Fibroblast of skin of right quadriceps (primary cell): ENCODE measurements at regions not wholly inside any gene's neighbourhood (a gene's known extent, or its start where the extent isn't known, plus 50 kb on each side); places are given as distances from the start of the nearest gene placed in this dataset.
"Not testable (repeated sequence)": the region's sequence is repeated elsewhere in the genome, so short reads cannot be mapped to it uniquely, and the experiment has no call there.

ENCODE experiments used
- DNase-seq: peaks from one replicate; pipeline ENCODE4 v3.0.0-alpha.2; 2013

GRCh38 chr12:88313554-88313953, 171.4 kb downstream of the TMTC3 start:
- no peak for DNase-seq

GRCh38 chr12:88314706-88315105, 172.6 kb downstream of the TMTC3 start:
- no peak for DNase-seq

GRCh38 chr12:88318726-88319125, 176.6 kb downstream of the TMTC3 start:
- no peak for DNase-seq

GRCh38 chr12:88325076-88325815, 183.1 kb downstream of the TMTC3 start:
- peak; percentile 95 for DNase-seq

GRCh38 chr12:88325816-88326189, 183.7 kb downstream of the TMTC3 start:
- DNase-seq, result no peak

- no peak for DNase-seq
Observed at GRCh38 chr12:88327276-88327675, 185.2 kb downstream of the TMTC3 start.

- DNase-seq, result no peak
Observed at GRCh38 chr12:88328090-88328489, 186.0 kb downstream of the TMTC3 start.

GRCh38 chr12:88329833-88330232, 187.7 kb downstream of the TMTC3 start:
- no peak for DNase-seq

- DNase-seq, result peak; percentile 42
Observed at GRCh38 chr12:88334271-88334670, 192.2 kb downstream of the TMTC3 start.

- DNase-seq, result peak; percentile 46
Observed at GRCh38 chr12:88336076-88336739, 194.1 kb downstream of the TMTC3 start.

- DNase-seq, result peak; percentile 25
Observed at GRCh38 chr12:88338486-88338885, 196.4 kb downstream of the TMTC3 start.

- DNase-seq, result peak; percentile 85
Observed at GRCh38 chr12:88339254-88339949, 197.3 kb downstream of the TMTC3 start.

- DNase-seq, result peak; percentile 37
Observed at GRCh38 chr12:88339966-88340365, 197.9 kb downstream of the TMTC3 start.

GRCh38 chr12:88342251-88342806, 200.2 kb downstream of the TMTC3 start:
- DNase-seq, result no peak

GRCh38 chr12:88351146-88351545, 209.0 kb downstream of the TMTC3 start:
- peak; percentile 27 for DNase-seq

GRCh38 chr12:88354691-88355090, 212.6 kb downstream of the TMTC3 start:
- no peak for DNase-seq

GRCh38 chr12:88360343-88360742, 218.2 kb downstream of the TMTC3 start:
- no peak for DNase-seq

GRCh38 chr12:88361493-88361892, 218.8 kb downstream of the KITLG start:
- peak; percentile 37 for DNase-seq

- peak; percentile 44 for DNase-seq
Observed at GRCh38 chr12:88362439-88362838, 217.8 kb downstream of the KITLG start.

- no peak for DNase-seq
Observed at GRCh38 chr12:88365403-88365802, 214.9 kb downstream of the KITLG start.

GRCh38 chr12:88366101-88366500, 214.2 kb downstream of the KITLG start:
- no peak for DNase-seq

- no peak for DNase-seq
Observed at GRCh38 chr12:88367231-88367630, 213.0 kb downstream of the KITLG start.

GRCh38 chr12:88368077-88368476, 212.2 kb downstream of the KITLG start:
- not testable (repeated sequence) for DNase-seq
